Kidney (tissue), 13 donors: ENCODE measurements at regions not wholly inside any gene's neighbourhood (a gene's known extent, or its start where the extent isn't known, plus 50 kb on each side); places are given as distances from the start of the nearest gene placed in this dataset.
A peak's percentile ranks its signal among the peaks of the same experiment; 100 is the strongest.

Experiments used
- DNase-seq, 5 donors: peaks; one replicate each; pipeline ENCODE4 v3.0.0-alpha.2; 2013 to 2020
- FAIRE-seq: peaks from 2 replicates; lab custom pipeline; 2012; peaks lifted over from hg19 to GRCh38; lab: Jason Lieb, UNC
- H3K27ac ChIP-seq, 2 donors: one replicate each; pipeline ENCODE4 v1.7.0; 2013; ENCODE audit warnings: low read depth in 2 of 2, low read length in 2 of 2, inconsistent platforms in 1 of 2
- H3K27me3 ChIP-seq: one replicate; pipeline ENCODE4 v1.7.1; 2013; ENCODE audit warnings: low read length, inconsistent platforms; ENCODE audit not compliant: control insufficient read depth, insufficient read depth
- H3K36me3 ChIP-seq, 3 donors: one replicate each; pipeline versions ENCODE4 v1.7.0 to v1.7.1; 2013; ENCODE audit warnings: low read length in 3 of 3, control low read depth in 1 of 3, inconsistent platforms in 1 of 3; ENCODE audit not compliant: insufficient read depth in 3 of 3, control insufficient read depth in 2 of 3
- H3K4me1 ChIP-seq, 3 donors: one replicate each; pipeline versions ENCODE4 v1.7.0 to v1.7.1; 2013; ENCODE audit warnings: low read length in 3 of 3, inconsistent platforms in 1 of 3, low read depth in 1 of 3; ENCODE audit not compliant: control insufficient read depth in 2 of 3, insufficient read depth in 2 of 3
- H3K4me3 ChIP-seq, 3 donors: one replicate each; pipeline versions ENCODE4 v1.7.0 to v1.8.1; 2013; ENCODE audit warnings: low read length in 3 of 3, control low read depth in 1 of 3, inconsistent platforms in 1 of 3
- H3K9ac ChIP-seq, 3 donors: one replicate each; pipeline versions ENCODE4 v1.7.0 to v1.7.1; 2013; ENCODE audit warnings: low read length in 3 of 3, control low read depth in 1 of 3, inconsistent platforms in 1 of 3
- H3K9me3 ChIP-seq, 3 donors: one replicate each; pipeline versions ENCODE4 v1.7.0 to v1.7.1; 2013; ENCODE audit warnings: low read length in 3 of 3, control low read depth in 1 of 3, inconsistent platforms in 1 of 3; ENCODE audit not compliant: control insufficient read depth in 2 of 3, insufficient read depth in 1 of 3
- intact Hi-C: fragments of 100-400 bp; cut with DNase I; formaldehyde crosslinking; loops from one replicate; pipeline ENCODE4 v1.11.1; 2022
- TF ChIP-seq, protein P1 (sequence below): IDR thresholded peaks from 3 replicates; pipeline ENCODE4 v1.5.1; 2012; ENCODE audit warnings: mild to moderate bottlenecking, moderate library complexity, borderline replicate concordance; ENCODE audit not compliant: insufficient read depth; ENCODE audit errors: extremely low read depth
- donor health status: control.
- donor health status: control.
- donor health status: control.
- donor health status: control.
- donor health status: control.
- donor health status: DM: yes; HTN: yes; CAD: no.
- donor health status: Normal renal cell carcinoma (clear cell type).

DNA sequence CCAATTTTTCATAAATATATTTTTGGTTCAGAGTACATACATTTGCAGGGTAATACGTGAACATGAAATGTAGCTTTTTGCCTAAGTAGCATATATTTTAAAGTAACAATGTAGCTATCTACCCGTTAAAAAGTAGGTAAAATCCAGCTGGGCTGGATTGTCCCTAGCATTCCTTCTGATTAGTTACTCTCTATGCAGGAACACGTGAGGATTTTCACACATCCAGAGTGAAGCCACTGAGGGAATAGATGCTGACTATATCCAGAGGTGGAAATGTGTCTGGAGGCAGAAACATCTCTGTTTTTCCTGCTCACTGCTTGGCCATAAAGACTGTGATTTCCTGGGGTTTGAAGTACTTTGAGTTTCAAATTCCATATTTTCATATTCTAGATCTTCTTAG is 338.9 kb upstream of the KIAA1217 start:
- Histone ChIP-seq H3K4me1 (peaks cover 0 to 5% (median 0%) of the 10 kb centered on the region in 3 donors), H3K9me3 (no peaks in the 10 kb centered on the region), H3K9ac (no peak overlapping the region), H3K4me3 (no peak overlapping the region), H3K27me3 (no peaks in the 10 kb centered on the region), H3K27ac (no peak overlapping the region), H3K36me3 (no peaks in the 10 kb centered on the region)
- no peak for DNase-seq
- TF ChIP-seq, protein P1, sequence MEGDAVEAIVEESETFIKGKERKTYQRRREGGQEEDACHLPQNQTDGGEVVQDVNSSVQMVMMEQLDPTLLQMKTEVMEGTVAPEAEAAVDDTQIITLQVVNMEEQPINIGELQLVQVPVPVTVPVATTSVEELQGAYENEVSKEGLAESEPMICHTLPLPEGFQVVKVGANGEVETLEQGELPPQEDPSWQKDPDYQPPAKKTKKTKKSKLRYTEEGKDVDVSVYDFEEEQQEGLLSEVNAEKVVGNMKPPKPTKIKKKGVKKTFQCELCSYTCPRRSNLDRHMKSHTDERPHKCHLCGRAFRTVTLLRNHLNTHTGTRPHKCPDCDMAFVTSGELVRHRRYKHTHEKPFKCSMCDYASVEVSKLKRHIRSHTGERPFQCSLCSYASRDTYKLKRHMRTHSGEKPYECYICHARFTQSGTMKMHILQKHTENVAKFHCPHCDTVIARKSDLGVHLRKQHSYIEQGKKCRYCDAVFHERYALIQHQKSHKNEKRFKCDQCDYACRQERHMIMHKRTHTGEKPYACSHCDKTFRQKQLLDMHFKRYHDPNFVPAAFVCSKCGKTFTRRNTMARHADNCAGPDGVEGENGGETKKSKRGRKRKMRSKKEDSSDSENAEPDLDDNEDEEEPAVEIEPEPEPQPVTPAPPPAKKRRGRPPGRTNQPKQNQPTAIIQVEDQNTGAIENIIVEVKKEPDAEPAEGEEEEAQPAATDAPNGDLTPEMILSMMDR: no peak
- intact Hi-C loops: no loop called here
- no peak for FAIRE-seq

DNA sequence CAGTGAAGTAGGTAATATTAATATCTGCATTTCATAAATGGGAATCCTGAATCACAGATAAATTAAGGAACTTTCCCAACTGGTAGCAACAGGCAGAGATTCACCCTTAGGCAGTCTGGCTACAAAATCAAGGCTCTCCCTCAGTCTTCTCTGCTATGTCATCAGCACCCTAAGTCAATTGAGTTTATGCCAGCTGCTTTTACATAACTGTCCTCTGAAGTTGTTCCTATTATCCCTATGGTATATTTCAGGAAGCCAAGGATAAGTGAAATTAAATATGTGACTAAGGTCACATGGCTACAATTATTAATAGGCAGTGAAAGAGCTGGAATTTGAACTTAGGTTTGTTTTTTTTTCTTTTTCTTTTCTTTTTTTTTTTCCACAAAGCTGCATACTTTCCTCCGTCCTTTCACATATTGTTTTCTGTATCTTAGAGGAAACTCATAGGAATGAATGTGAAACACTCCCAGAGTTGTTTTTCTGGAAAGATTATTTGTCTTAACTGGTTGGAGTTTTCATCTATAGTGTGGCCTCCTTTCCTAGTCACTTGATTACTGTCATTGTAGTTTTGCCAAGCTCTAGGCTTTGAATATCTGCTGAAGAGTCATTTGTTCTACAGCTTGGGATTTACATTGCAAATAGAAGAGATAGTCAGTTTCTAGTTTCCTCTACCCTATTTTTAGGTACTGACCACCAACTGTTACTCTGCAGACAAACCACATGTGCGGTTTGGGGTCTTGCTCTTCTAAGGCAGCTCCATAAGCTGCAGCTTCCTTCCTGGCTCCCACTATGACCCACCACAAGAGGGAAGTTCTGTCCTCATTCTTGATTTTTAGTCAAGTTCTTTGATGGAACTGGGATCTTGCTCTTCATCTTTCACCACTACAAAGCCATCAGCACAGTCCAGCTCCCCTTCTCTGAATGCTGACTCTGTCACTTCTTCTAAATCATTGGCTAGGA is 338.0 kb upstream of the KIAA1217 start:
- no peak for FAIRE-seq
- H3K4me1 ChIP-seq: peaks cover 0 to 5% (median 0%) of the 10 kb centered on the region in 3 donors
- no peak overlapping the region for H3K27ac ChIP-seq
- no peak overlapping the region for H3K9ac ChIP-seq
- no peaks in the 10 kb centered on the region for H3K9me3 ChIP-seq
- H3K36me3 ChIP-seq: no peaks in the 10 kb centered on the region
- DNase-seq: peak in 2 of 5 donors; percentile 16 to 42
- no peaks in the 10 kb centered on the region for H3K27me3 ChIP-seq
- TF ChIP-seq, protein P1: no peak
- H3K4me3 ChIP-seq: no peak overlapping the region
- intact Hi-C loops: no loop called here

DNA sequence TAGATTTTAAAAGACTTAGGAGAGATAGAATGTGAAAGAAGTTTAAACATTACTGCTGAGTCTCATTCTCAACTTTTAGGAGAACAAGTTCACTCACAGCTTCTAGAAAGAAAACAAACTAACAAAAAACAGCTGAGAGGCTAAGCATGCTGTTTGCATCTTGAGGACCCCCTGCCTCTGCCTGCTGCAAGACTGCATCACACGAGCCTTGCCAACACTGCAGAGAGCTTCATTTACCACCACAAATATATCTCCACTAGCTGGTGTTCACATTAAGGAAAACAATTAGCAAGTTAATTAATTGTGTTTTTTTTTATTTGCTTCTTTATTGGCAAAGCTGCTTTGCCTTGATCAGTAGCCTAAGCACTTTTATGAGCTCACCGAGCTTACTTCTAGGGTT is 336.6 kb upstream of the KIAA1217 start:
- H3K9ac ChIP-seq: no peak overlapping the region
- FAIRE-seq (no peak), DNase-seq (no peak)
- no peaks in the 10 kb centered on the region for H3K27me3 ChIP-seq
- no peaks in the 10 kb centered on the region for H3K36me3 ChIP-seq
- no peak overlapping the region for H3K27ac ChIP-seq
- H3K4me1 ChIP-seq: peaks cover 0 to 5% (median 0%) of the 10 kb centered on the region in 3 donors
- H3K9me3 ChIP-seq: no peaks in the 10 kb centered on the region
- no peak overlapping the region for H3K4me3 ChIP-seq
- intact Hi-C loops: no loop called here
- TF ChIP-seq, protein P1: no peak
